GM12878 (cell line): ENCODE measurements at regions not wholly inside any gene's neighbourhood (a gene's known extent, or its start where the extent isn't known, plus 50 kb on each side); places are given as distances from the start of the nearest gene placed in this dataset.

Experiments used
- CHD4 ChIP-seq: fragments of 200-600 bp; sonication (generic); IDR thresholded peaks from 2 replicates; pipeline ENCODE4 v1.6.1; 2016; ENCODE audit warnings: mild to moderate bottlenecking
- HDAC2 ChIP-seq: fragments of 200-600 bp; sonication (generic); IDR thresholded peaks from 2 replicates; pipeline ENCODE4 v1.6.1; 2017
- POLR2A ChIP-seq: IDR thresholded peaks from 2 replicates; pipeline ENCODE4 v1.6.1; 2011; ENCODE audit warnings: low read depth, mild to moderate bottlenecking, low read length
- RAD21 ChIP-seq: IDR thresholded peaks from 2 replicates; pipeline ENCODE4 v1.6.1; 2011; ENCODE audit warnings: mild to moderate bottlenecking, low read depth, low read length, moderate library complexity; ENCODE audit not compliant: insufficient read depth
- TF ChIP-seq, protein P1 (sequence below), 3 experiments: IDR thresholded peaks in 2 of 3; conservative IDR thresholded peaks in 1 of 3; 2 replicates each; pipeline ENCODE4 v1.5.1; 2011; ENCODE audit warnings: low read depth in 3 of 3, low read length in 3 of 3, mild to moderate bottlenecking in 3 of 3, control low read depth in 2 of 3, moderate library complexity in 2 of 3, inconsistent platforms in 1 of 3, mixed read lengths in 1 of 3; ENCODE audit not compliant: control insufficient read depth in 2 of 3, insufficient read depth in 1 of 3; ENCODE audit errors: extremely low read depth in 1 of 3

DNA sequence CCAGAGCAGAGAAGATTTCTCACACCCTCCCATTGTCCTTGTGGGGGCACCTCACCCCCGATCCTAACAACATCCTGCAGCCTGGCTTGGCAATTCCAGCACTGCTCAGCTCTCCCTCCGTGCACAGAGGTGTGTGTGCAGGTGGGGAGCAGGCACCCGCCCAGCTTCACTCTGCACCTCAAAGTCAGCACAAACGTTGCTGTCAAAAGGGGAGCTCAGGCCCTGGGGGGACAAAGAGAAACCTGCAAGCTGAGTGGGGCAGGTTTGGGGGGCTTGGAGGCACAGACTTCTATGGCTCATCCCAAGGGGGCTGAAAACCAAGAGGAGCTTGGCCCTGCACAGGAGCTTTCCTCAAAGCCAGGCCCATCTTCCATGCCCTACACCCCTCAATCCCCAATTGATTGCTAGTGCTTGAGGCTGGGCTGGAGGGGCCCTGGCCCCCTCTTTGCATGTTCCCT, 231.9 kb upstream of the TNRC6C start:
- TF ChIP-seq, protein P1, sequence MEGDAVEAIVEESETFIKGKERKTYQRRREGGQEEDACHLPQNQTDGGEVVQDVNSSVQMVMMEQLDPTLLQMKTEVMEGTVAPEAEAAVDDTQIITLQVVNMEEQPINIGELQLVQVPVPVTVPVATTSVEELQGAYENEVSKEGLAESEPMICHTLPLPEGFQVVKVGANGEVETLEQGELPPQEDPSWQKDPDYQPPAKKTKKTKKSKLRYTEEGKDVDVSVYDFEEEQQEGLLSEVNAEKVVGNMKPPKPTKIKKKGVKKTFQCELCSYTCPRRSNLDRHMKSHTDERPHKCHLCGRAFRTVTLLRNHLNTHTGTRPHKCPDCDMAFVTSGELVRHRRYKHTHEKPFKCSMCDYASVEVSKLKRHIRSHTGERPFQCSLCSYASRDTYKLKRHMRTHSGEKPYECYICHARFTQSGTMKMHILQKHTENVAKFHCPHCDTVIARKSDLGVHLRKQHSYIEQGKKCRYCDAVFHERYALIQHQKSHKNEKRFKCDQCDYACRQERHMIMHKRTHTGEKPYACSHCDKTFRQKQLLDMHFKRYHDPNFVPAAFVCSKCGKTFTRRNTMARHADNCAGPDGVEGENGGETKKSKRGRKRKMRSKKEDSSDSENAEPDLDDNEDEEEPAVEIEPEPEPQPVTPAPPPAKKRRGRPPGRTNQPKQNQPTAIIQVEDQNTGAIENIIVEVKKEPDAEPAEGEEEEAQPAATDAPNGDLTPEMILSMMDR (IDR thresholded peaks at IDR 0.05 in 2 of 3, conservative IDR thresholded peaks at IDR 0.05 in 1 of 3; ENCODE audit: control insufficient read depth in 2 of 3, extremely low read depth in 1 of 3, insufficient read depth in 1 of 3, low read depth in 3 of 3, low read length in 3 of 3), result no peak
- TF ChIP-seq POLR2A, result no peak
- no peak for TF ChIP-seq CHD4
- no peak for TF ChIP-seq HDAC2
- no peak for TF ChIP-seq RAD21
